Calu3 (cell line): ENCODE measurements at regions not wholly inside any gene's neighbourhood (a gene's known extent, or its start where the extent isn't known, plus 50 kb on each side); places are given as distances from the start of the nearest gene placed in this dataset.

Source experiments
- BruUV-seq: library from RNA; stranded (reverse); fragments of 400-500 nt; replicated peaks from 2 replicates; lab custom pipeline; 2021; lab: Mats Ljungman, UMichigan
- CTCF ChIA-PET: fragments of 300-600 bp; sonication (Branson Sonifier 250); formaldehyde crosslinking; loops from one replicate; lab custom pipeline; 2022; ENCODE audit warnings: antibody characterized with exemption; lab: Charles Lee
- DNase-seq: peaks from one replicate; pipeline ENCODE4 v3.0.0; 2022
- H3K27ac Mint-ChIP-seq: one replicate; pipeline ENCODE4 v1.8.0; 2022; ENCODE audit warnings: mixed read lengths; ENCODE audit not compliant: unreplicated experiment
- H3K27me3 Mint-ChIP-seq: one replicate; pipeline ENCODE4 v1.8.0; 2022; ENCODE audit warnings: mixed read lengths; ENCODE audit not compliant: unreplicated experiment
- H3K36me3 Mint-ChIP-seq: one replicate; pipeline ENCODE4 v1.8.0; 2022; ENCODE audit warnings: mild to moderate bottlenecking, moderate library complexity, mixed read lengths; ENCODE audit not compliant: insufficient read depth, unreplicated experiment
- H3K4me1 Mint-ChIP-seq: one replicate; pipeline ENCODE4 v1.8.0; 2022; ENCODE audit warnings: mild to moderate bottlenecking, low read depth, mixed read lengths; ENCODE audit not compliant: unreplicated experiment
- H3K4me3 Mint-ChIP-seq: one replicate; pipeline ENCODE4 v1.8.0; 2022; ENCODE audit warnings: mild to moderate bottlenecking, low read depth, moderate library complexity, mixed read lengths; ENCODE audit not compliant: unreplicated experiment
- H3K9me3 Mint-ChIP-seq: one replicate; pipeline ENCODE4 v1.8.0; 2022; ENCODE audit warnings: low read depth, mixed read lengths; ENCODE audit not compliant: unreplicated experiment
- intact Hi-C: fragments of 100-400 bp; cut with micrococcal nuclease; formaldehyde crosslinking; loops from one replicate; pipeline ENCODE4 v1.10.0; 2022; ENCODE audit not compliant: unreplicated experiment
- TF ChIP-seq, protein P1 (sequence below): fragments of 200-600 bp; IDR thresholded peaks from one replicate; pipeline ENCODE4 v1.8.0; 2022; ENCODE audit warnings: antibody characterized with exemption; ENCODE audit not compliant: unreplicated experiment

DNA sequence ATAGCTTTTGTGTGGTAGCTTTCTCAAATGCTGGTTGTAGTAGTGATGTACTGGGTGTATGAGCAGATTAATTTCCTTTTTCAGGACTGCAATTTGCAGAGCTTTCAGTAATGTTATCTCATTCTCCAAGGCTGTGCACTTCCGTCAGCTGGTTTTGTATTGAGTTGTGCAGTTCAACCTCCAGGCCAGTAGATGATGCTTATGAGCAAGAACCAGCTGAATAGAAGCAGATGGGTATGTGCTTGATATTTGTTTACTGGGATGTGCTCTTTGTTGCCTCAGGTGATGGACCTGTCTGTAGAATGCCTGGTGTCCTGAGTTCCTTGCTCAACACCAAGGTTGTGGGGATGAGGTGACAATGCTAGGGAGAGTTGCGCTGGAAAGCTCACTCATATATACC lies 462.8 kb downstream of the PCDH18 start:
- no peaks in the 10 kb centered on the region for H3K9me3 Mint-ChIP-seq
- H3K4me1 Mint-ChIP-seq: no peaks in the 10 kb centered on the region
- TF ChIP-seq, protein P1, sequence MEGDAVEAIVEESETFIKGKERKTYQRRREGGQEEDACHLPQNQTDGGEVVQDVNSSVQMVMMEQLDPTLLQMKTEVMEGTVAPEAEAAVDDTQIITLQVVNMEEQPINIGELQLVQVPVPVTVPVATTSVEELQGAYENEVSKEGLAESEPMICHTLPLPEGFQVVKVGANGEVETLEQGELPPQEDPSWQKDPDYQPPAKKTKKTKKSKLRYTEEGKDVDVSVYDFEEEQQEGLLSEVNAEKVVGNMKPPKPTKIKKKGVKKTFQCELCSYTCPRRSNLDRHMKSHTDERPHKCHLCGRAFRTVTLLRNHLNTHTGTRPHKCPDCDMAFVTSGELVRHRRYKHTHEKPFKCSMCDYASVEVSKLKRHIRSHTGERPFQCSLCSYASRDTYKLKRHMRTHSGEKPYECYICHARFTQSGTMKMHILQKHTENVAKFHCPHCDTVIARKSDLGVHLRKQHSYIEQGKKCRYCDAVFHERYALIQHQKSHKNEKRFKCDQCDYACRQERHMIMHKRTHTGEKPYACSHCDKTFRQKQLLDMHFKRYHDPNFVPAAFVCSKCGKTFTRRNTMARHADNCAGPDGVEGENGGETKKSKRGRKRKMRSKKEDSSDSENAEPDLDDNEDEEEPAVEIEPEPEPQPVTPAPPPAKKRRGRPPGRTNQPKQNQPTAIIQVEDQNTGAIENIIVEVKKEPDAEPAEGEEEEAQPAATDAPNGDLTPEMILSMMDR: no peak
- no peak for DNase-seq
- no peaks in the 10 kb centered on the region for H3K36me3 Mint-ChIP-seq
- CTCF ChIA-PET: no interaction called here
- H3K27ac Mint-ChIP-seq: no peak overlapping the region
- H3K4me3 Mint-ChIP-seq: no peak overlapping the region
- no TSS peak for BruUV-seq
- no peaks in the 10 kb centered on the region for H3K27me3 Mint-ChIP-seq
- intact Hi-C loops: no loop called here

DNA sequence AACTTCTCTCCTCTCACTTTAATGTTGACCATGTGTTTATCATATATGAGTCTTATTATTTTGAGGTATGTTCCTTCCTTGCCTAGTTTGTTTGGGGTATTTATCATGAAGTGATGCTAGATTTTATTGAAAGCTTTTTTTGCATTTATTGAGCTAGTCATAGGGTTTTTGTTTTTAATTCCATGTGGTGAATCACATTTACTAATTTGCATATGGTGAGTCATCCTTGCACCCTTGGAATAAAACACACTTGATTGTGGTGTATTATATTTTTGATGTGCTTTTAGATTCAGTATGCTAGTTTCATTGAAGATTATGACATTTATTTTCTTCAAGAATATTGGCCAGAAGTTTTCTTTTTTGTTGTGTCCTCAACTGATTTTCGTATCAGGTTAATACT lies 464.6 kb downstream of the PCDH18 start:
- no TSS peak for BruUV-seq
- CTCF ChIA-PET: no interaction called here
- DNase-seq: no peak
- H3K36me3 Mint-ChIP-seq: no peaks in the 10 kb centered on the region
- intact Hi-C loops: no loop called here
- H3K27ac Mint-ChIP-seq: no peak overlapping the region
- H3K9me3 Mint-ChIP-seq: no peaks in the 10 kb centered on the region
- no peaks in the 10 kb centered on the region for H3K27me3 Mint-ChIP-seq
- no peak overlapping the region for H3K4me3 Mint-ChIP-seq
- TF ChIP-seq, protein P1: no peak
- H3K4me1 Mint-ChIP-seq: no peaks in the 10 kb centered on the region

DNA sequence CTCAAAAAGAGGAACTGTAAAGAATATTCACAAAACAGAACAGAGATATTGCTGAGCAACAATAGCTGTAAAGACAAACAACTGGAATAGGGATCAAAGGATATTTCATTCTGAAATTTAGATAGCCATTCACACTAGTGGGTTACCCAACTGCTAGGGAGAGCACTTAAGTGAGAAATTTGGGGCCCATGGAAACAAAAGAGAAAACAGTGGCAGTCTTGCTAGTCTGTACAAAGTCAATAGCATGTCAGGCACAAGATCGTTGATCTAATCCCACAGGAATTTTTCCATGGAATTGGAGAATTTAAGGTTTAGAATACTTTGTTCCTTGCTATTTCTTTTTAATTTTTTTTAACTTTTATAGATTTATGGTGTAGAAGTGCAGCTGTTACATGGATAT lies 467.0 kb downstream of the PCDH18 start:
- DNase-seq: no peak
- CTCF ChIA-PET: no interaction called here
- no peaks in the 10 kb centered on the region for H3K27me3 Mint-ChIP-seq
- BruUV-seq: no TSS peak
- intact Hi-C loops: no loop called here
- no peaks in the 10 kb centered on the region for H3K4me1 Mint-ChIP-seq
- no peaks in the 10 kb centered on the region for H3K9me3 Mint-ChIP-seq
- TF ChIP-seq, protein P1: no peak
- H3K36me3 Mint-ChIP-seq: no peaks in the 10 kb centered on the region
- no peak overlapping the region for H3K4me3 Mint-ChIP-seq
- H3K27ac Mint-ChIP-seq: no peak overlapping the region

DNA sequence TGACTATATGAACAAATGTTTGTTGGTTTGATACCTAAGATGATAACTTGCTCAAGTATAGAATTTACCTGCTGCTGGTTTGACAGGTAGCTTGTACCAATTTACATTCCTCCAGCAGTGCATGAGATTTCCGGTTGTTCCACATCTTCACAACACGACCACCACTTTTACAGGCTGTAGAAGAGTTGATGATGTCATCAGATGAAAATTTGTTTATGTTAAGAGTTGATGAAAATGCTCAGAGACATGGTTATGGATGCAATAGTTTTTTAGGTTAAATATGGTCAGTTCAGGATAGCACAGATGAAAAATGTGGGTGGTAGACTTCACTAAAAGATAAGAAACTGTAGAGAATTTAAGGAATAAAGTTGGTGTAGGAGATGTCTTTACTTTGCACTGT lies 468.3 kb downstream of the PCDH18 start:
- CTCF ChIA-PET: interaction anchor here (0.7 kb wide), 1 partner anchor 1437 kb away, joined by 3 read pairs; no protein-coding TSS in a partner anchor
- Mint-ChIP-seq H3K36me3 (no peaks in the 10 kb centered on the region), H3K4me1 (no peaks in the 10 kb centered on the region), H3K9me3 (no peaks in the 10 kb centered on the region), H3K27me3 (no peaks in the 10 kb centered on the region), H3K27ac (no peak overlapping the region), H3K4me3 (no peak overlapping the region)
- TF ChIP-seq, protein P1: no peak
- no TSS peak for BruUV-seq
- intact Hi-C loops: no loop called here
- no peak for DNase-seq
